A549 (cell line): ENCODE measurements at regions not wholly inside any gene's neighbourhood (a gene's known extent, or its start where the extent isn't known, plus 50 kb on each side); places are given as distances from the start of the nearest gene placed in this dataset.

Source experiments
- ATAC-seq, 2 experiments: fragments of 200-7000 bp in 1 of 2; fragments of >200 bp in 1 of 2; cut with Nextera tagmentation in 1 of 2; cut with Tn5 transposase in 1 of 2; 3 replicates each; pipeline versions ENCODE4 v1.8.0 to v1.9.1; 2018 to 2020; ENCODE audit warnings: mild to moderate bottlenecking in 1 of 2, moderate library complexity in 1 of 2
- CTCF ChIA-PET: fragments of 300-600 bp; sonication (Branson Sonifier 250); formaldehyde crosslinking; extraction: SDS; loops from one replicate; lab custom pipeline; 2021; ENCODE audit warnings: antibody characterized with exemption, inconsistent platforms; lab: Yijun Ruan, JAX
- POLR2A ChIA-PET: fragments of 350-600 bp; formaldehyde crosslinking; extraction: SDS; loops from one replicate; lab custom pipeline; 2021; ENCODE audit warnings: antibody characterized with exemption, inconsistent platforms; lab: Yijun Ruan, JAX
- DNase-seq, 2 experiments: peaks; one replicate each; pipeline versions ENCODE4 v3.0.0 to v3.0.0-alpha.2; 2011 to 2016; ENCODE audit warnings: low read depth in 1 of 2, low spot score in 1 of 2
- FAIRE-seq: peaks from 2 replicates; lab custom pipeline; 2011; peaks lifted over from hg19 to GRCh38; lab: Jason Lieb, UNC
- H3K27ac ChIP-seq, 2 experiments: fragments of >200 bp; sonication (Bioruptor Twin); formaldehyde crosslinking; 3 replicates each; pipeline ENCODE4 v1.5.1; 2016 to 2017
- H3K4me1 ChIP-seq: fragments of >200 bp; sonication (Bioruptor Twin); formaldehyde crosslinking; 3 replicates; pipeline ENCODE4 v1.6.1; 2016
- H3K4me2 ChIP-seq: fragments of >200 bp; sonication (Bioruptor Twin); formaldehyde crosslinking; 3 replicates; pipeline ENCODE4 v1.6.1; 2016
- H3K4me3 ChIP-seq: fragments of >200 bp; sonication (Bioruptor Twin); formaldehyde crosslinking; 3 replicates; pipeline ENCODE4 v1.5.1; 2016
- H3K9me3 ChIP-seq: fragments of >200 bp; sonication (Bioruptor Twin); formaldehyde crosslinking; 3 replicates; pipeline ENCODE4 v1.6.1; 2016
- CBX2 ChIP-seq: fragments of 200-600 bp; sonication (generic); IDR thresholded peaks from 2 replicates; pipeline ENCODE4 v1.6.1; 2016; ENCODE audit warnings: low read depth, mild to moderate bottlenecking, borderline replicate concordance
- CBX8 ChIP-seq: fragments of 200-600 bp; sonication (generic); IDR thresholded peaks from 2 replicates; pipeline ENCODE4 v1.6.1; 2016
- CHD2 ChIP-seq: fragments of 150-350 bp; IDR thresholded peaks from 2 replicates; pipeline ENCODE4 v1.6.1; 2014; ENCODE audit warnings: low read length; ENCODE audit not compliant: partially characterized antibody
- EHMT2 ChIP-seq: fragments of 200-600 bp; sonication (generic); IDR thresholded peaks from 2 replicates; pipeline ENCODE4 v1.6.1; 2016; ENCODE audit warnings: antibody characterized with exemption, low read depth, mild to moderate bottlenecking, moderate library complexity
- ESRRA ChIP-seq: fragments of 150-350 bp; IDR thresholded peaks from 2 replicates; pipeline ENCODE4 v1.6.1; 2014; ENCODE audit warnings: mild to moderate bottlenecking, low read length, borderline replicate concordance
- FOXS1 ChIP-seq: fragments of 250-450 bp; sonication (Bioruptor Pico); IDR thresholded peaks from 2 replicates; pipeline ENCODE4 v1.5.0; 2020; ENCODE audit warnings: mild to moderate bottlenecking, moderate library complexity
- GATA3 ChIP-seq: IDR thresholded peaks from 2 replicates; pipeline ENCODE4 v1.6.1; 2012; ENCODE audit warnings: borderline replicate concordance
- HEYL ChIP-seq: fragments of 250-450 bp; sonication (Bioruptor Pico); IDR thresholded peaks from 2 replicates; pipeline ENCODE4 v1.8.0; 2021; ENCODE audit warnings: mild to moderate bottlenecking, moderate library complexity
- MYC ChIP-seq: IDR thresholded peaks from 2 replicates; pipeline ENCODE4 v1.6.1; 2012; ENCODE audit warnings: mild to moderate bottlenecking, inconsistent platforms, low read length, improper control_type of control experiment, borderline replicate concordance
- RARB ChIP-seq: fragments of 250-450 bp; sonication (Bioruptor Pico); IDR thresholded peaks from 2 replicates; pipeline ENCODE4 v1.8.0; 2021; ENCODE audit warnings: mild to moderate bottlenecking, moderate library complexity
- RCOR1 ChIP-seq: fragments of 150-350 bp; IDR thresholded peaks from 2 replicates; pipeline ENCODE4 v1.6.1; 2014; ENCODE audit warnings: antibody characterized with exemption, low read length, low read depth
- SREBF2 ChIP-seq: fragments of 450-650 bp; IDR thresholded peaks from 2 replicates; pipeline ENCODE4 v1.6.1; 2014; ENCODE audit warnings: mild to moderate bottlenecking, moderate library complexity
- ZFP36 ChIP-seq: fragments of 450-650 bp; IDR thresholded peaks from 2 replicates; pipeline ENCODE4 v1.6.1; 2014; ENCODE audit warnings: borderline replicate concordance; ENCODE audit not compliant: partially characterized antibody
- WGBS: methylation state at CpG from one replicate; pipeline ENCODE4 v1.1.6; 2017; ENCODE audit errors: missing lambda C conversion rate; 5-methylcytosine and 5-hydroxymethylcytosine counted together
- TF ChIP-seq, protein P1 (sequence below): IDR thresholded peaks from 2 replicates; pipeline ENCODE4 v1.6.1; 2012
- TF ChIP-seq, protein P2 (sequence below): fragments of 450-650 bp; IDR thresholded peaks from 2 replicates; pipeline ENCODE4 v1.6.1; 2014; ENCODE audit warnings: antibody characterized with exemption
- TF ChIP-seq, protein P3 (sequence below): IDR thresholded peaks from 2 replicates; pipeline ENCODE4 v1.6.1; 2012
- TF ChIP-seq, protein P4 (sequence below): fragments of >200 bp; sonication (Bioruptor Twin); formaldehyde crosslinking; IDR thresholded peaks from 3 replicates; pipeline ENCODE4 v1.6.1; 2016
- TF ChIP-seq, protein P5 (sequence below): IDR thresholded peaks from 2 replicates; pipeline ENCODE4 v1.6.1; 2012; ENCODE audit warnings: low read depth, borderline replicate concordance
- TF ChIP-seq, protein P6 (sequence below): fragments of >200 bp; sonication (Bioruptor Twin); formaldehyde crosslinking; IDR thresholded peaks from 3 replicates; pipeline ENCODE4 v1.5.1; 2016

DNA sequence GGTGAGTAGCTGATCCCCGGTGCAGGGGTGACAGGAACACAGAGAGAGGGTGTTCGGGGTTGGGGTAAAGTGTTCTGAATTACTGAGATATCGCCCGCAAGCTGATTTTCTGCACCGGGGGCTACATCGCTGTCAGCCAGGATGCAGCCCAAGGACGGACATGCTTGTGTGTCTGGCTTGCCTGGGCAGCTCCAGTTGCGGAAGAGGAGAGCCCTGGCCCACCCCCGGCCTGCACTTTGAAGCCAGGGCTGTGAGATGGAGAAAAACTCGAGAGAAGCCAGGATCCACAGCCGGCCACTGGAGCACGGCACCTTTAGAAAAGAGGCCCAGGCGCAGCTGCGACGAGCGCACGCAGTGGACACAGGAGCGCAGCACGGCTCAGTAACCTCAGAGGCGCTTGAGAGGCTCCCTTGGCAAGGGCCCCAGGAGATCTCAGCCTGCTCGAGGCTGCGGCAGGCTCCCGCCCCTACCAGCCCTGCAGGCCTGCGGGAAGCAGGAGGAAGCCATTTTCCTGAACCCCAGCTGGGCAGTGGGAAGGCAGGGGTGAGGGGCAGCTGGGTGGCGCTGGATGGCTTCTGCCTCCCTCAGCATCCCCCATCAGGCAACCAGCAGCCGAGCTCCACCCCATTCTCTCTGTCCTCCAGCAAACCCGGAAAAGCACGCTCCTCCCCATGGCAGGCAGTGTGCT, 59.2 kb downstream of the C9orf50 start:
- FAIRE-seq, result no peak
- POLR2A ChIA-PET, result interaction anchor here (0.6 to 2.1 kb wide), 3 partner anchors 8 to 12 kb away, joined by 4 to 6 read pairs (median 5); no protein-coding TSS in a partner anchor
- H3K9me3 ChIP-seq, result no peaks in the 10 kb centered on the region
- TF ChIP-seq MYC (no peak), ZFP36 (no peak)
- TF ChIP-seq, protein P1, sequence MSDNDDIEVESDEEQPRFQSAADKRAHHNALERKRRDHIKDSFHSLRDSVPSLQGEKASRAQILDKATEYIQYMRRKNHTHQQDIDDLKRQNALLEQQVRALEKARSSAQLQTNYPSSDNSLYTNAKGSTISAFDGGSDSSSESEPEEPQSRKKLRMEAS, result 0 out of 2 replicates have a peak, but pooled peaks have one; percentile 13
- TF ChIP-seq, all 56 proteins: peak for 1
- Histone ChIP-seq H3K4me1 (peaks cover 58% of the 10 kb centered on the region), H3K4me3 (no peak overlapping the region), H3K27ac (peak overlapping the region; percentile 61 to 98), H3K4me2 (no peak overlapping the region)
- DNase-seq, result no peak
- 0 out of 6 replicates have a peak, but pooled peaks of 1 of the 2 experiments have one; percentile 9 for ATAC-seq
- CTCF ChIA-PET, result interaction anchor here (0.7 to 1.6 kb wide), 5 partner anchors 9 to 430 kb away, joined by 3 to 5 read pairs (median 3); no protein-coding TSS in a partner anchor
- WGBS, result 80% methylated on average over 28 of the region's 28 CpGs

DNA sequence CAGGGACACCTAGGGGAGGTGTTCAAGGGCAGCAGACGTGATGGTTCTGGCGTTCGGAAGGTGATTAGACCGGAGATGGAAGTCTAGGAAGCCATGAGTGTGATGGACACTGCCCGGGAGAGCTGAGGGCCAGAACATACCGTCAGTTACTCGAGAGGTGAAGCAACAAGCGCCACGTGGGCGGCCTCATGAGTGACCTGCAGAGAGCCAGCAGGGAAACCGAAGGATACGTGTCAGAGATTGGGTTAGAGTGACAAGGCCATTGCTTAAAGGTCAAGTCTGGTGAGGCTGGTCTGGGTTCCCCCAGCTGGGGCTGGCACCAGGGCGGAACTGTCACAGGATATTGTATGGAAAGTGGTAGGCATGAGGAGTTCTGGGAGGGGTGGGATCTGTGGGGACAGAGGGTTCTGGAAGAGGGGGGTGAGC, 60.0 kb downstream of the C9orf50 start:
- Histone ChIP-seq H3K4me3 (no peak overlapping the region), H3K9me3 (no peaks in the 10 kb centered on the region), H3K4me2 (no peak overlapping the region), H3K27ac (peak overlapping the region; percentile 61 to 98; a peak in 5 of 6 replicates), H3K4me1 (peaks cover 60% of the 10 kb centered on the region)
- WGBS, result 91% methylated on average over 13 of the region's 13 CpGs
- POLR2A ChIA-PET, result interaction anchor here (0.6 to 2.1 kb wide), 2 partner anchors 9 to 11 kb away, joined by 4 to 6 read pairs; no protein-coding TSS in a partner anchor
- FAIRE-seq (no peak), DNase-seq (no peak), ATAC-seq (no peak)
- no peak for TF ChIP-seq EHMT2
- TF ChIP-seq CHD2, result no peak
- TF ChIP-seq ZFP36, result no peak
- TF ChIP-seq, protein P2, sequence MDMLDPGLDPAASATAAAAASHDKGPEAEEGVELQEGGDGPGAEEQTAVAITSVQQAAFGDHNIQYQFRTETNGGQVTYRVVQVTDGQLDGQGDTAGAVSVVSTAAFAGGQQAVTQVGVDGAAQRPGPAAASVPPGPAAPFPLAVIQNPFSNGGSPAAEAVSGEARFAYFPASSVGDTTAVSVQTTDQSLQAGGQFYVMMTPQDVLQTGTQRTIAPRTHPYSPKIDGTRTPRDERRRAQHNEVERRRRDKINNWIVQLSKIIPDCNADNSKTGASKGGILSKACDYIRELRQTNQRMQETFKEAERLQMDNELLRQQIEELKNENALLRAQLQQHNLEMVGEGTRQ, result no peak
- TF ChIP-seq SREBF2, result no peak
- TF ChIP-seq, protein P3, sequence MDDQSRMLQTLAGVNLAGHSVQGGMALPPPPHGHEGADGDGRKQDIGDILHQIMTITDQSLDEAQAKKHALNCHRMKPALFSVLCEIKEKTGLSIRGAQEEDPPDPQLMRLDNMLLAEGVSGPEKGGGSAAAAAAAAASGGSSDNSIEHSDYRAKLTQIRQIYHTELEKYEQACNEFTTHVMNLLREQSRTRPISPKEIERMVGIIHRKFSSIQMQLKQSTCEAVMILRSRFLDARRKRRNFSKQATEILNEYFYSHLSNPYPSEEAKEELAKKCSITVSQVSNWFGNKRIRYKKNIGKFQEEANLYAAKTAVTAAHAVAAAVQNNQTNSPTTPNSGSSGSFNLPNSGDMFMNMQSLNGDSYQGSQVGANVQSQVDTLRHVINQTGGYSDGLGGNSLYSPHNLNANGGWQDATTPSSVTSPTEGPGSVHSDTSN, result no peak
- TF ChIP-seq CBX8, result no peak
- TF ChIP-seq, protein P4, sequence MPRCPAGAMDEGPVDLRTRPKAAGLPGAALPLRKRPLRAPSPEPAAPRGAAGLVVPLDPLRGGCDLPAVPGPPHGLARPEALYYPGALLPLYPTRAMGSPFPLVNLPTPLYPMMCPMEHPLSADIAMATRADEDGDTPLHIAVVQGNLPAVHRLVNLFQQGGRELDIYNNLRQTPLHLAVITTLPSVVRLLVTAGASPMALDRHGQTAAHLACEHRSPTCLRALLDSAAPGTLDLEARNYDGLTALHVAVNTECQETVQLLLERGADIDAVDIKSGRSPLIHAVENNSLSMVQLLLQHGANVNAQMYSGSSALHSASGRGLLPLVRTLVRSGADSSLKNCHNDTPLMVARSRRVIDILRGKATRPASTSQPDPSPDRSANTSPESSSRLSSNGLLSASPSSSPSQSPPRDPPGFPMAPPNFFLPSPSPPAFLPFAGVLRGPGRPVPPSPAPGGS, result no peak
- no peak for TF ChIP-seq ESRRA
- TF ChIP-seq RCOR1, result no peak
- TF ChIP-seq HEYL (CRISPR knock-in tag), result no peak
- TF ChIP-seq, protein P5, sequence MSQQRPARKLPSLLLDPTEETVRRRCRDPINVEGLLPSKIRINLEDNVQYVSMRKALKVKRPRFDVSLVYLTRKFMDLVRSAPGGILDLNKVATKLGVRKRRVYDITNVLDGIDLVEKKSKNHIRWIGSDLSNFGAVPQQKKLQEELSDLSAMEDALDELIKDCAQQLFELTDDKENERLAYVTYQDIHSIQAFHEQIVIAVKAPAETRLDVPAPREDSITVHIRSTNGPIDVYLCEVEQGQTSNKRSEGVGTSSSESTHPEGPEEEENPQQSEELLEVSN, result no peak
- TF ChIP-seq RARB, result no peak
- TF ChIP-seq, protein P6, sequence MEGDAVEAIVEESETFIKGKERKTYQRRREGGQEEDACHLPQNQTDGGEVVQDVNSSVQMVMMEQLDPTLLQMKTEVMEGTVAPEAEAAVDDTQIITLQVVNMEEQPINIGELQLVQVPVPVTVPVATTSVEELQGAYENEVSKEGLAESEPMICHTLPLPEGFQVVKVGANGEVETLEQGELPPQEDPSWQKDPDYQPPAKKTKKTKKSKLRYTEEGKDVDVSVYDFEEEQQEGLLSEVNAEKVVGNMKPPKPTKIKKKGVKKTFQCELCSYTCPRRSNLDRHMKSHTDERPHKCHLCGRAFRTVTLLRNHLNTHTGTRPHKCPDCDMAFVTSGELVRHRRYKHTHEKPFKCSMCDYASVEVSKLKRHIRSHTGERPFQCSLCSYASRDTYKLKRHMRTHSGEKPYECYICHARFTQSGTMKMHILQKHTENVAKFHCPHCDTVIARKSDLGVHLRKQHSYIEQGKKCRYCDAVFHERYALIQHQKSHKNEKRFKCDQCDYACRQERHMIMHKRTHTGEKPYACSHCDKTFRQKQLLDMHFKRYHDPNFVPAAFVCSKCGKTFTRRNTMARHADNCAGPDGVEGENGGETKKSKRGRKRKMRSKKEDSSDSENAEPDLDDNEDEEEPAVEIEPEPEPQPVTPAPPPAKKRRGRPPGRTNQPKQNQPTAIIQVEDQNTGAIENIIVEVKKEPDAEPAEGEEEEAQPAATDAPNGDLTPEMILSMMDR, result no peak
- no peak for TF ChIP-seq CBX2
- TF ChIP-seq, protein P1, result no peak
- no peak for TF ChIP-seq GATA3
- TF ChIP-seq FOXS1, result no peak
- CTCF ChIA-PET, result interaction anchor here (1.1 to 1.6 kb wide), 4 partner anchors 9 to 429 kb away, joined by 3 to 5 read pairs (median 4); no protein-coding TSS in a partner anchor
